K562 (cell line): ENCODE measurements at regions not wholly inside any gene's neighbourhood (a gene's known extent, or its start where the extent isn't known, plus 50 kb on each side); places are given as distances from the start of the nearest gene placed in this dataset.
"Not testable (repeated sequence)": the region's sequence is repeated elsewhere in the genome, so short reads cannot be mapped to it uniquely, and the experiment has no call there.

Source experiments
- ARID3B ChIP-seq: fragments of 250-450 bp; sonication (Bioruptor Pico); IDR thresholded peaks from 2 replicates; pipeline ENCODE4 v1.4.0; 2020; ENCODE audit warnings: borderline replicate concordance
- ELF1 ChIP-seq: fragments of 200-800 bp; sonication (Bioruptor generic); IDR thresholded peaks from 2 replicates; pipeline ENCODE4 v1.6.1; 2016; ENCODE audit warnings: missing genetic modification characterization, missing compliant biosample characterization
- MAFK ChIP-seq: IDR thresholded peaks from 2 replicates; pipeline ENCODE4 v1.6.1; 2011; ENCODE audit warnings: low read length, improper control_type of control experiment
- POLR2AphosphoS2 ChIP-seq: IDR thresholded peaks from 2 replicates; pipeline ENCODE4 v1.6.1; 2012; ENCODE audit warnings: low read length, improper control_type of control experiment
- RFX5 ChIP-seq: IDR thresholded peaks from 2 replicates; pipeline ENCODE4 v1.6.1; 2011; ENCODE audit warnings: low read depth, mild to moderate bottlenecking, improper control_type of control experiment, low read length
- RUNX1 ChIP-seq: sonication (generic); IDR thresholded peaks from 2 replicates; pipeline ENCODE4 v1.6.1; 2016; ENCODE audit warnings: antibody characterized with exemption, low read depth
- SIN3A ChIP-seq, 2 experiments: fragments of 150-350 bp in 1 of 2; IDR thresholded peaks; 2 replicates each; pipeline ENCODE4 v1.6.1; 2011 to 2016; ENCODE audit warnings: borderline replicate concordance in 2 of 2, low read depth in 2 of 2, low read length in 2 of 2, mild to moderate bottlenecking in 2 of 2, moderate library complexity in 2 of 2; ENCODE audit not compliant: control insufficient read depth in 1 of 2
- TRIM28 ChIP-seq: fragments of 450-650 bp; IDR thresholded peaks from 2 replicates; pipeline ENCODE4 v1.6.1; 2017
- ZFP30 ChIP-seq: fragments of 250-450 bp; sonication (Bioruptor Pico); IDR thresholded peaks from 2 replicates; pipeline ENCODE4 v1.8.0; 2022; ENCODE audit warnings: moderate library complexity, mild to moderate bottlenecking, inconsistent platforms, borderline replicate concordance
- ZNF707 ChIP-seq: fragments of 250-450 bp; sonication (Bioruptor Pico); conservative IDR thresholded peaks from 2 replicates; pipeline ENCODE4 v1.8.0; 2022; ENCODE audit warnings: inconsistent platforms, mild to moderate bottlenecking, moderate library complexity
- ZNF77 ChIP-seq: fragments of 250-450 bp; sonication (Bioruptor Pico); IDR thresholded peaks from 2 replicates; pipeline ENCODE4 v1.5.0; 2020
- TF ChIP-seq, protein P1 (sequence below): sonication (generic); formaldehyde crosslinking; IDR thresholded peaks from 2 replicates; pipeline ENCODE4 v1.8.1; 2023; ENCODE audit warnings: mild to moderate bottlenecking, missing genetic modification reagents
- TF ChIP-seq, protein P2 (sequence below), 3 experiments: IDR thresholded peaks in 2 of 3; conservative IDR thresholded peaks in 1 of 3; 2 replicates each; pipeline ENCODE4 v1.5.1; 2011 to 2012; ENCODE audit warnings: low read length in 3 of 3, mild to moderate bottlenecking in 3 of 3, control low read depth in 2 of 3, improper control_type of control experiment in 1 of 3, inconsistent platforms in 1 of 3, low read depth in 1 of 3, mixed read lengths in 1 of 3, moderate library complexity in 1 of 3; ENCODE audit not compliant: insufficient read depth in 2 of 3
- TF ChIP-seq, protein P3 (sequence below), 2 experiments: fragments of 450-650 bp in 1 of 2; sonication (generic) in 1 of 2; formaldehyde crosslinking in 1 of 2; IDR thresholded peaks; 2 replicates each; pipeline versions ENCODE4 v1.7.1 to v1.9.0; 2016 to 2022; ENCODE audit warnings: inconsistent platforms in 1 of 2, mild to moderate bottlenecking in 1 of 2, missing genetic modification reagents in 1 of 2

DNA sequence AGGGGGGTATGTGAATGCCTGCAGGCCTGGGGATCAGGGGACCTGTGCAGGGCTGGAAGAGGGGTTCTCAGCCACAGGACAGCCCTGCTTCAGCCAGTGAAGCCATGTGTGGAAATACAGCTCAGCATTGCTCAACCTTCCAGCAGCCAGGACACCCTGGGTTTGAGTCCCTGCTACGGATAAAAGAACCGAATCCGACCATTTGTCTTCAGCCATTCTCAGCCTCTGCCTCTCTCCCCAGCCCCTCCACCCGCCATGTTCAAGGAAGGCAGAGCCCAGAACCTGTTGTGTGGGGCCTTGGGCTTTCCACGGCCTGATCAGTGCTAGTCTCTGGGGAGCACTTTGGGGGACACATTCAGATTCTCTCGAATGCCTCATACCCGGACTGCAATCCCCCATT, 337.5 kb downstream of the PREX1 start:
- not testable (repeated sequence) for TF ChIP-seq ZNF707 (CRISPR knock-in tag); SIN3A (IDR thresholded peaks at IDR 0.05; ENCODE audit: borderline replicate concordance in 2 of 2, control insufficient read depth in 1 of 2, low read depth in 2 of 2, low read length in 2 of 2); ARID3B (CRISPR knock-in tag); ZFP30 (CRISPR knock-in tag); ZNF77 (CRISPR knock-in tag); TRIM28; ELF1; RFX5; RUNX1; POLR2AphosphoS2; MAFK
- TF ChIP-seq, protein P1, sequence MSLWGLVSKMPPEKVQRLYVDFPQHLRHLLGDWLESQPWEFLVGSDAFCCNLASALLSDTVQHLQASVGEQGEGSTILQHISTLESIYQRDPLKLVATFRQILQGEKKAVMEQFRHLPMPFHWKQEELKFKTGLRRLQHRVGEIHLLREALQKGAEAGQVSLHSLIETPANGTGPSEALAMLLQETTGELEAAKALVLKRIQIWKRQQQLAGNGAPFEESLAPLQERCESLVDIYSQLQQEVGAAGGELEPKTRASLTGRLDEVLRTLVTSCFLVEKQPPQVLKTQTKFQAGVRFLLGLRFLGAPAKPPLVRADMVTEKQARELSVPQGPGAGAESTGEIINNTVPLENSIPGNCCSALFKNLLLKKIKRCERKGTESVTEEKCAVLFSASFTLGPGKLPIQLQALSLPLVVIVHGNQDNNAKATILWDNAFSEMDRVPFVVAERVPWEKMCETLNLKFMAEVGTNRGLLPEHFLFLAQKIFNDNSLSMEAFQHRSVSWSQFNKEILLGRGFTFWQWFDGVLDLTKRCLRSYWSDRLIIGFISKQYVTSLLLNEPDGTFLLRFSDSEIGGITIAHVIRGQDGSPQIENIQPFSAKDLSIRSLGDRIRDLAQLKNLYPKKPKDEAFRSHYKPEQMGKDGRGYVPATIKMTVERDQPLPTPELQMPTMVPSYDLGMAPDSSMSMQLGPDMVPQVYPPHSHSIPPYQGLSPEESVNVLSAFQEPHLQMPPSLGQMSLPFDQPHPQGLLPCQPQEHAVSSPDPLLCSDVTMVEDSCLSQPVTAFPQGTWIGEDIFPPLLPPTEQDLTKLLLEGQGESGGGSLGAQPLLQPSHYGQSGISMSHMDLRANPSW (CRISPR knock-in tag), result not testable (repeated sequence)
- TF ChIP-seq, protein P2, sequence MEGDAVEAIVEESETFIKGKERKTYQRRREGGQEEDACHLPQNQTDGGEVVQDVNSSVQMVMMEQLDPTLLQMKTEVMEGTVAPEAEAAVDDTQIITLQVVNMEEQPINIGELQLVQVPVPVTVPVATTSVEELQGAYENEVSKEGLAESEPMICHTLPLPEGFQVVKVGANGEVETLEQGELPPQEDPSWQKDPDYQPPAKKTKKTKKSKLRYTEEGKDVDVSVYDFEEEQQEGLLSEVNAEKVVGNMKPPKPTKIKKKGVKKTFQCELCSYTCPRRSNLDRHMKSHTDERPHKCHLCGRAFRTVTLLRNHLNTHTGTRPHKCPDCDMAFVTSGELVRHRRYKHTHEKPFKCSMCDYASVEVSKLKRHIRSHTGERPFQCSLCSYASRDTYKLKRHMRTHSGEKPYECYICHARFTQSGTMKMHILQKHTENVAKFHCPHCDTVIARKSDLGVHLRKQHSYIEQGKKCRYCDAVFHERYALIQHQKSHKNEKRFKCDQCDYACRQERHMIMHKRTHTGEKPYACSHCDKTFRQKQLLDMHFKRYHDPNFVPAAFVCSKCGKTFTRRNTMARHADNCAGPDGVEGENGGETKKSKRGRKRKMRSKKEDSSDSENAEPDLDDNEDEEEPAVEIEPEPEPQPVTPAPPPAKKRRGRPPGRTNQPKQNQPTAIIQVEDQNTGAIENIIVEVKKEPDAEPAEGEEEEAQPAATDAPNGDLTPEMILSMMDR (IDR thresholded peaks at IDR 0.05 in 2 of 3, conservative IDR thresholded peaks at IDR 0.05 in 1 of 3; ENCODE audit: insufficient read depth in 2 of 3, low read depth in 1 of 3, low read length in 3 of 3), result not testable (repeated sequence)
- TF ChIP-seq, protein P3, sequence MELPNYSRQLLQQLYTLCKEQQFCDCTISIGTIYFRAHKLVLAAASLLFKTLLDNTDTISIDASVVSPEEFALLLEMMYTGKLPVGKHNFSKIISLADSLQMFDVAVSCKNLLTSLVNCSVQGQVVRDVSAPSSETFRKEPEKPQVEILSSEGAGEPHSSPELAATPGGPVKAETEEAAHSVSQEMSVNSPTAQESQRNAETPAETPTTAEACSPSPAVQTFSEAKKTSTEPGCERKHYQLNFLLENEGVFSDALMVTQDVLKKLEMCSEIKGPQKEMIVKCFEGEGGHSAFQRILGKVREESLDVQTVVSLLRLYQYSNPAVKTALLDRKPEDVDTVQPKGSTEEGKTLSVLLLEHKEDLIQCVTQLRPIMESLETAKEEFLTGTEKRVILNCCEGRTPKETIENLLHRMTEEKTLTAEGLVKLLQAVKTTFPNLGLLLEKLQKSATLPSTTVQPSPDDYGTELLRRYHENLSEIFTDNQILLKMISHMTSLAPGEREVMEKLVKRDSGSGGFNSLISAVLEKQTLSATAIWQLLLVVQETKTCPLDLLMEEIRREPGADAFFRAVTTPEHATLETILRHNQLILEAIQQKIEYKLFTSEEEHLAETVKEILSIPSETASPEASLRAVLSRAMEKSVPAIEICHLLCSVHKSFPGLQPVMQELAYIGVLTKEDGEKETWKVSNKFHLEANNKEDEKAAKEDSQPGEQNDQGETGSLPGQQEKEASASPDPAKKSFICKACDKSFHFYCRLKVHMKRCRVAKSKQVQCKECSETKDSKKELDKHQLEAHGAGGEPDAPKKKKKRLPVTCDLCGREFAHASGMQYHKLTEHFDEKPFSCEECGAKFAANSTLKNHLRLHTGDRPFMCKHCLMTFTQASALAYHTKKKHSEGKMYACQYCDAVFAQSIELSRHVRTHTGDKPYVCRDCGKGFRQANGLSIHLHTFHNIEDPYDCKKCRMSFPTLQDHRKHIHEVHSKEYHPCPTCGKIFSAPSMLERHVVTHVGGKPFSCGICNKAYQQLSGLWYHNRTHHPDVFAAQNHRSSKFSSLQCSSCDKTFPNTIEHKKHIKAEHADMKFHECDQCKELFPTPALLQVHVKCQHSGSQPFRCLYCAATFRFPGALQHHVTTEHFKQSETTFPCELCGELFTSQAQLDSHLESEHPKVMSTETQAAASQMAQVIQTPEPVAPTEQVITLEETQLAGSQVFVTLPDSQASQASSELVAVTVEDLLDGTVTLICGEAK (IDR thresholded peaks at IDR 0.05), result not testable (repeated sequence)
- TF ChIP-seq, protein P3 (CRISPR knock-in tag; IDR thresholded peaks at IDR 0.05), result not testable (repeated sequence)
